GM12878 (cell line): ENCODE measurements at regions not wholly inside any gene's neighbourhood (a gene's known extent, or its start where the extent isn't known, plus 50 kb on each side); places are given as distances from the start of the nearest gene placed in this dataset.

ENCODE experiments used
- EGR1 ChIP-seq, 2 experiments: IDR thresholded peaks; 1 replicate in 1 of 2; 2 replicates in 1 of 2; pipeline ENCODE4 v1.6.1; 2011 to 2012; ENCODE audit warnings: low read depth in 2 of 2, low read length in 2 of 2, borderline replicate concordance in 1 of 2, mild to moderate bottlenecking in 1 of 2, moderate library complexity in 1 of 2
- EZH2 ChIP-seq: IDR thresholded peaks from 2 replicates; pipeline ENCODE4 v1.6.1; 2012; ENCODE audit warnings: low read depth, mild to moderate bottlenecking, control low read depth, inconsistent platforms, low read length, borderline replicate concordance; ENCODE audit not compliant: control insufficient read depth
- HSF1 ChIP-seq: fragments of 150-350 bp; IDR thresholded peaks from 2 replicates; pipeline ENCODE4 v1.6.1; 2014; ENCODE audit warnings: mild to moderate bottlenecking, low read depth, low read length
- NFXL1 ChIP-seq: fragments of 450-650 bp; IDR thresholded peaks from 2 replicates; pipeline ENCODE4 v1.6.1; 2017; ENCODE audit warnings: antibody characterized with exemption, mild to moderate bottlenecking, borderline replicate concordance
- TARDBP ChIP-seq: IDR thresholded peaks from 2 replicates; pipeline ENCODE4 v1.6.1; 2016; ENCODE audit warnings: borderline replicate concordance
- TCF12 ChIP-seq: IDR thresholded peaks from 2 replicates; pipeline ENCODE4 v1.6.1; 2011; ENCODE audit warnings: low read depth, mild to moderate bottlenecking, low read length
- TF ChIP-seq, protein P1 (sequence below): IDR thresholded peaks from 2 replicates; pipeline ENCODE4 v1.6.1; 2012; ENCODE audit warnings: mild to moderate bottlenecking, low read depth, low read length
- TF ChIP-seq, protein P2 (sequence below): IDR thresholded peaks from 2 replicates; pipeline ENCODE4 v1.6.1; 2011; ENCODE audit warnings: borderline replicate concordance, low read depth, mild to moderate bottlenecking, moderate library complexity, low read length; ENCODE audit not compliant: insufficient read depth, poor library complexity, severe bottlenecking

DNA sequence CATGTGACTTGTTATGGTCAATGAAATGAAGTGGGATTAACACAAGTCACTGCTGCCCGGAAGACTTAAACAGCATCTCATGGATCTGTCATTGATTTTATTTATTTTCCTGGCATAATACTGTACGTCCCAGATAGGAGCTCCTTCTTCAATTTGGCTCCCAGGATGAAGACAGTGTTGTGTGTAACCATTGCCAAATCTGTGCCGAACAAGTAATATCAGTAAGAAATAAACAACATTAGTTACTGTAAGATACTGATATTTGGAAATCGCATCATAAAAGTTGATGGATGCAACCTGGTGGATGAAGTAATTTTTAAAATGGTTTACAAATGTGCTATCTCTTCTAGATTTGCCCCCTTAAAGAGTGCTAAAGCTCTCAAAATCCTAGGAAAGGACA, 419.0 kb upstream of the MMADHC start (continued):
- TF ChIP-seq, protein P1, sequence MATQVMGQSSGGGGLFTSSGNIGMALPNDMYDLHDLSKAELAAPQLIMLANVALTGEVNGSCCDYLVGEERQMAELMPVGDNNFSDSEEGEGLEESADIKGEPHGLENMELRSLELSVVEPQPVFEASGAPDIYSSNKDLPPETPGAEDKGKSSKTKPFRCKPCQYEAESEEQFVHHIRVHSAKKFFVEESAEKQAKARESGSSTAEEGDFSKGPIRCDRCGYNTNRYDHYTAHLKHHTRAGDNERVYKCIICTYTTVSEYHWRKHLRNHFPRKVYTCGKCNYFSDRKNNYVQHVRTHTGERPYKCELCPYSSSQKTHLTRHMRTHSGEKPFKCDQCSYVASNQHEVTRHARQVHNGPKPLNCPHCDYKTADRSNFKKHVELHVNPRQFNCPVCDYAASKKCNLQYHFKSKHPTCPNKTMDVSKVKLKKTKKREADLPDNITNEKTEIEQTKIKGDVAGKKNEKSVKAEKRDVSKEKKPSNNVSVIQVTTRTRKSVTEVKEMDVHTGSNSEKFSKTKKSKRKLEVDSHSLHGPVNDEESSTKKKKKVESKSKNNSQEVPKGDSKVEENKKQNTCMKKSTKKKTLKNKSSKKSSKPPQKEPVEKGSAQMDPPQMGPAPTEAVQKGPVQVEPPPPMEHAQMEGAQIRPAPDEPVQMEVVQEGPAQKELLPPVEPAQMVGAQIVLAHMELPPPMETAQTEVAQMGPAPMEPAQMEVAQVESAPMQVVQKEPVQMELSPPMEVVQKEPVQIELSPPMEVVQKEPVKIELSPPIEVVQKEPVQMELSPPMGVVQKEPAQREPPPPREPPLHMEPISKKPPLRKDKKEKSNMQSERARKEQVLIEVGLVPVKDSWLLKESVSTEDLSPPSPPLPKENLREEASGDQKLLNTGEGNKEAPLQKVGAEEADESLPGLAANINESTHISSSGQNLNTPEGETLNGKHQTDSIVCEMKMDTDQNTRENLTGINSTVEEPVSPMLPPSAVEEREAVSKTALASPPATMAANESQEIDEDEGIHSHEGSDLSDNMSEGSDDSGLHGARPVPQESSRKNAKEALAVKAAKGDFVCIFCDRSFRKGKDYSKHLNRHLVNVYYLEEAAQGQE, result no peak
- TF ChIP-seq HSF1, result no peak
- no peak for TF ChIP-seq TARDBP
- TF ChIP-seq TCF12, result no peak
- no peak for TF ChIP-seq EZH2
- no peak for TF ChIP-seq NFXL1
- no peak for TF ChIP-seq EGR1 (IDR thresholded peaks at IDR 0.05; ENCODE audit: borderline replicate concordance in 1 of 2, low read depth in 2 of 2, low read length in 2 of 2)
- TF ChIP-seq, protein P2, sequence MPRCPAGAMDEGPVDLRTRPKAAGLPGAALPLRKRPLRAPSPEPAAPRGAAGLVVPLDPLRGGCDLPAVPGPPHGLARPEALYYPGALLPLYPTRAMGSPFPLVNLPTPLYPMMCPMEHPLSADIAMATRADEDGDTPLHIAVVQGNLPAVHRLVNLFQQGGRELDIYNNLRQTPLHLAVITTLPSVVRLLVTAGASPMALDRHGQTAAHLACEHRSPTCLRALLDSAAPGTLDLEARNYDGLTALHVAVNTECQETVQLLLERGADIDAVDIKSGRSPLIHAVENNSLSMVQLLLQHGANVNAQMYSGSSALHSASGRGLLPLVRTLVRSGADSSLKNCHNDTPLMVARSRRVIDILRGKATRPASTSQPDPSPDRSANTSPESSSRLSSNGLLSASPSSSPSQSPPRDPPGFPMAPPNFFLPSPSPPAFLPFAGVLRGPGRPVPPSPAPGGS, result no peak
